ENCODE measurements at regions not wholly inside any gene's neighbourhood (a gene's known extent, or its start where the extent isn't known, plus 50 kb on each side); places are given as distances from the start of the nearest gene placed in this dataset.

GRCh38 chr17:27968206-27968732 lies 74.2 kb upstream of the NLK start:
- DNase-seq (ENCODE audit: low read depth): no peak
- in situ Hi-C loops (cut with HindIII; ENCODE audit: low pct_unique_long_range_greater_than_20kb, low sequenced_read_pairs): no loop called here

DNA sequence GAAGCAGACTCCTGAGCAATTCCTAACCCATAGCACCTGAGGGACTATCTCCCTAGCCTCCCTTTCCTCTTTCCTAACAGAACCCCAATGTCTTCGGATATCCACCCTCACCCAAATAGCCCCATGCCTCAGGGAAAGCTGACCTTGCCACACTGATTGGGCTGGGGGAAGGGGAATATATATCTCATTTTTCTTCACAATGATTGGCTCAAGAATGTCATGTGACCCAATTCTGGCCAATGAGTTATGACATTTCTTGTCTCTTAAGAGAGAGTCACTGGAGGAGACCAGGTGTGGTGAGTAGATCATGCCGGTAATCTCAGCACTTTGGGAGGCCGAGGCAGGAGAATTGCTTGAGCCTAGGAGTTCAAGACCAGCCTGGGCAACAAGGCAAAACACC lies 71.9 kb upstream of the NLK start:
- DNase-seq (ENCODE audit: low read depth): no peak
- in situ Hi-C loops (cut with HindIII; ENCODE audit: low pct_unique_long_range_greater_than_20kb, low sequenced_read_pairs): no loop called here

DNA sequence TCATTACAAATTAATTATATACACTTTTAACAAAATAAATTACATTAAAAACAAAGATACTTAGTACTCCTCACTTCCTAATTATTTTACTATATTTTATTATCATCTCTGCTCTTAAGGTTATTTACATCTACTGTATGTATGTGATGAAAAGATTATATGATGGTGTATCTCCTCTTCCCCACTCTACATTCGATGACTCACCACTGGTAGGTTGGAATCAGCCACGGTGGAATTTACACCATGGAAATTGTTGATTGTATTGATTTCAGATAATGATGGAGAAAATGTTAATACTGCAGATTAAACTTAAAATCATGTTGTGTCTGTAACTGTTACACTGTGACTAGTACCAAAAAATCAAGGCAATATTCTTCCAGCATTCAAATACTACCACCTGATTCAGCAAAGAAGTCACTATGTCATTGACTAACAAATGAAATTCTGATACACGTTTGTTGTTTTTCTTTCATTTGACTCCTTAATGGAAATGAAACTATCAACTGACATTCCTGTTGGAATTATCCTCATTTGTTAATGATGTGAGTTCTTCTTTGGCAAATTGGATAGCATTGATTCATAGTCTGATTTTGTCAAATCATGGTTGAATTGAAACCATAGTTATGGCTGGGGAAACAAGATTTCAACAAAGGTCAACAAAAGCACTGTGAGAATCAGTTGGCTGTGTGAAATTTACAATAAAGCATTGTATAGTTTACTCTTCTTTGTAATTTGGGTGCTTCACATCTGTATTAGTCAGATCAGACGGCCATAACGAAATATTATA lies 69.0 kb upstream of the NLK start:
- no peak for DNase-seq (ENCODE audit: low read depth)
- in situ Hi-C loops (cut with HindIII; ENCODE audit: low pct_unique_long_range_greater_than_20kb, low sequenced_read_pairs): no loop called here

DNA sequence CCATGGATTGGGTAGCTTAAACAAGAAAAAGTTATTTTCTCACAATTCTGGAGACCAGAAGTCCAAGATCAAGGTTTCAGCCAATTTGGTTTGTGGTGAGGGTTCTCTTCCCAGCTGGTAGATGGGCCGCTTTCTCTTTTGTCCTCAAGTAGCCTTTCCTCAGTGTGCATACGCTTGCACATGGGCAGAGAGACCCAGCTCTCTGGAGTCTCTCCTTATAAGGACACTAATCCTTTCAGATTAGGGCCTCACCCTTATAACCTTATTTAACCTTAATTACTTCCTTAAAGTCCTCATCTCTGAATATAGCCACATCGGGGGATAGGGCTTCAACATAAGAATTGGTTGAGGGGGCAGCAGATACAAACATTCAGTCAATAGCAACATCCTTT lies 68.4 kb upstream of the NLK start:
- DNase-seq (ENCODE audit: low read depth): no peak
- in situ Hi-C loops (cut with HindIII; ENCODE audit: low pct_unique_long_range_greater_than_20kb, low sequenced_read_pairs): no loop called here

DNA sequence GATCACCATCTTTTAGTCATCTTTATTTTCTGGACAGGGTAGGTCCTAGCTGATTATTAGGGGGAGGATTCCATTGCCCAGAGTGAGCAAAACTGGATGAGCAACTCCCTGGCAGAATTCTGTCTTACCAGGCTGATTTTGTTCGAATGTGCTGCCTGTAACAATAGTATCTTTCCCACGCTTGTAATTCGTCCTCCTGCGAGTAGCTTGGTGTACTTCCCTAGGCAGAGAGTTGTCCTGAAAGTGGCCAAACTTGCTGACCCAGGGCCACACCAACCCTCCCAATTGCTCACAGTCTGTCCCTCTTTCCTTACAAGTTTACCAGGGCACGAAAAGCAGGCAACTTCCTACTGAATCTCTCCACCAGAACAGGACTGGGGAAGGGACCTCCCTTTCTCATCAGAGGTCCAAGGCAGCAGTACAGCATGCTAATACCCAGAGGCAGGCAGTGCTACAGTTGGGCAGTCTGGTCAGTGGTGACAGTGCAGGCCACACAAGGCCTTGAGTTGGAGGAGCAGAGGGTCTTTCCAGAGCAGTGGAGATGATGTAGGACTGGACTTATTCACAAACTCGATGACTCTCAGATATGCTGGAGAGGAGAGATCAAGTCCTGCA lies 67.8 kb upstream of the NLK start:
- no peak for DNase-seq (ENCODE audit: low read depth)
- in situ Hi-C loops (cut with HindIII; ENCODE audit: low pct_unique_long_range_greater_than_20kb, low sequenced_read_pairs): no loop called here

- DNase-seq (ENCODE audit: low read depth): peak; percentile 7
- in situ Hi-C loops (cut with HindIII; ENCODE audit: low pct_unique_long_range_greater_than_20kb, low sequenced_read_pairs): no loop called here
Measured at GRCh38 chr17:27975146-27976011, 67.1 kb upstream of the NLK start.

DNA sequence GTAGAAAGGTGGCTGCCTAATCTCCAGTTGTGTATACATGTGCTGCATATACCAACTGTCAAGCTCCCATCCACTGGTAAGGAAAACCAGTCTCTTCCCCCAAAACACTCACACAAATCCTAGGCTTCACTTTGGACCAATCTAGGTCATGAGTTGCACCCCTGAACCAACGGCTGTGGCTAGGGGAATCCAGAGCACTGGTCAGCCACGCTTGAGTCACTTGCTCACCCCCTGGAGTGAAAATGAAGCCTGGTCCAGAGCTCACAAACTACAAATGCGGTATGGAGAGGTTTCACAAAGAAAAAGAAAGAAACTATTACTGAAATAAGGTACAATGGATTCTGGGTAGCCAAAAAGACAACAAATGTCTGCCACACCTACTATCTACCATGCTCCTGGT lies 66.1 kb upstream of the NLK start:
- DNase-seq (ENCODE audit: low read depth): no peak
- in situ Hi-C loops (cut with HindIII; ENCODE audit: low pct_unique_long_range_greater_than_20kb, low sequenced_read_pairs): no loop called here

GRCh38 chr17:27977751-27978688 lies 64.5 kb upstream of the NLK start:
- no peak for DNase-seq (ENCODE audit: low read depth)
- in situ Hi-C loops (cut with HindIII; ENCODE audit: low pct_unique_long_range_greater_than_20kb, low sequenced_read_pairs): no loop called here

- in situ Hi-C loops (cut with HindIII; ENCODE audit: low pct_unique_long_range_greater_than_20kb, low sequenced_read_pairs): no loop called here
- DNase-seq (ENCODE audit: low read depth): no peak
Measured at GRCh38 chr17:27978689-27979175, 63.7 kb upstream of the NLK start.

DNA sequence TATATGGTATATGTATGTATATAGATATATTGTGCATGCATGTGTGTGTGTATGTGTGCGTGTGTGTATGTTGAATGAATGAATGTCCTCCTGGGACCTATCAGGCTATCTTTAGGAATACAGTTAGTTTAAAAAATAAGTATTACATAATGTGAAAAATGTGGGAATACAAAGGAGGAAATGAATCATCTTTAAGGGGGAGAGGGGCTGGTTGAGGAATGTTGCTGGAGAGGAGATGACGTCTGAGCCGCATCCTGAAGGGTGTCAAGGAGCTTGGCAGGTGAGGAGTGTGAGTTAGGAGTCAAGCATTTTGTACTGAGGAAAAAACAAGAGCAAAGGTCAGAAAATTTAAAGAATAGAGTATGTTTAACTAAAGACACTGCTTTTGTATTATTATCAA lies 62.4 kb upstream of the NLK start:
- in situ Hi-C loops (cut with HindIII; ENCODE audit: low pct_unique_long_range_greater_than_20kb, low sequenced_read_pairs): no loop called here

GRCh38 chr17:27981978-27982377 lies 60.5 kb upstream of the NLK start:
- in situ Hi-C loops (cut with HindIII; ENCODE audit: low pct_unique_long_range_greater_than_20kb, low sequenced_read_pairs): no loop called here

More for the DNA sequence above, 62.4 kb upstream of the NLK start:
- no peak for DNase-seq (ENCODE audit: low read depth)

GRCh38 chr17:27982688-27983087 lies 59.8 kb upstream of the NLK start:
- no peak for DNase-seq (ENCODE audit: low read depth)

More at GRCh38 chr17:27981978-27982377, 60.5 kb upstream of the NLK start:
- DNase-seq (ENCODE audit: low read depth): no peak

DNA sequence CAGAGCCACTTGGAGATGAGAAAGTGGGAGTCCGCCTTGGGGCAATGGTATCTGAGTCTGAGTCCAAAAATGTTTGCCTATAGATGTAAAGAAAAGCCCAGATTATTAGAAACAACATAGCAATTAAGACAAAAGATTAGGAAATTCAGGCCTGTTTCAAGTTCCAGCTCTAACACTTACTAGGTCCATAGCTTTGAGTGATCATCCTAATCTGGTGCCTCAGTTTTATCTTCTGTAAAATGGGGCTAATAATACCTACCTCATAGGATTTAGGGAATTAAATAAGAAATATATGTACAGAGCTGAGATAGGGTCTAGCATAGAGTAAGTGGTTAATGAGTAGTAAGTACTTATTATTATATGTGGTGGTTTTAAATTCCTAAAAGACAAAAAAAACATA lies 58.6 kb upstream of the NLK start:
- DNase-seq (ENCODE audit: low read depth): no peak
- in situ Hi-C loops (cut with HindIII; ENCODE audit: low pct_unique_long_range_greater_than_20kb, low sequenced_read_pairs): no loop called here

More at GRCh38 chr17:27982688-27983087, 59.8 kb upstream of the NLK start:
- in situ Hi-C loops (cut with HindIII; ENCODE audit: low pct_unique_long_range_greater_than_20kb, low sequenced_read_pairs): no loop called here

- in situ Hi-C loops (cut with HindIII; ENCODE audit: low pct_unique_long_range_greater_than_20kb, low sequenced_read_pairs): no loop called here
Measured at GRCh38 chr17:27984404-27984803, 58.1 kb upstream of the NLK start.

DNA sequence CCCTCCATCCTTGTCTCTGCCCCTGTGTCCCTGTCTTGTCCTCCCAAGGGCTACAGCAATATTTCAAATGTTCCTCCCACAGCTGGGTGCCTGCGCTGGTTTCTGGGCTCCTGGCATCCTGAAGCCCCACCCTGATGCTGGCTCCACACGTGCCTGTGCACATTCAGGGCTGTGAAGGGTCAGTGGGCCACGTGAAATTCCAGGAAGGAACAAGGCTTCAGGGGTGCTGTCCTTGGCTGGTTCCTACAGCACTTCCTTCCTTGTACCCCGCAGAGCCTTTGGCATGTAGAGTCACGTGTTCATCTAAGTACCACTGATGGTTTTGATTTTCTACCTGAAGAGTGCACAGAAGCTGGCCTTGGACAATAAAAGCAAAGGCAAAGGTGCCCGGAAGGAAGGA lies 57.7 kb upstream of the NLK start:
- no peak for DNase-seq (ENCODE audit: low read depth)
- in situ Hi-C loops (cut with HindIII; ENCODE audit: low pct_unique_long_range_greater_than_20kb, low sequenced_read_pairs): no loop called here

More at GRCh38 chr17:27984404-27984803, 58.1 kb upstream of the NLK start:
- DNase-seq (ENCODE audit: low read depth): no peak

- DNase-seq (ENCODE audit: low read depth): no peak
- in situ Hi-C loops (cut with HindIII; ENCODE audit: low pct_unique_long_range_greater_than_20kb, low sequenced_read_pairs): no loop called here
Measured at GRCh38 chr17:27985306-27985705, 57.2 kb upstream of the NLK start.

DNA sequence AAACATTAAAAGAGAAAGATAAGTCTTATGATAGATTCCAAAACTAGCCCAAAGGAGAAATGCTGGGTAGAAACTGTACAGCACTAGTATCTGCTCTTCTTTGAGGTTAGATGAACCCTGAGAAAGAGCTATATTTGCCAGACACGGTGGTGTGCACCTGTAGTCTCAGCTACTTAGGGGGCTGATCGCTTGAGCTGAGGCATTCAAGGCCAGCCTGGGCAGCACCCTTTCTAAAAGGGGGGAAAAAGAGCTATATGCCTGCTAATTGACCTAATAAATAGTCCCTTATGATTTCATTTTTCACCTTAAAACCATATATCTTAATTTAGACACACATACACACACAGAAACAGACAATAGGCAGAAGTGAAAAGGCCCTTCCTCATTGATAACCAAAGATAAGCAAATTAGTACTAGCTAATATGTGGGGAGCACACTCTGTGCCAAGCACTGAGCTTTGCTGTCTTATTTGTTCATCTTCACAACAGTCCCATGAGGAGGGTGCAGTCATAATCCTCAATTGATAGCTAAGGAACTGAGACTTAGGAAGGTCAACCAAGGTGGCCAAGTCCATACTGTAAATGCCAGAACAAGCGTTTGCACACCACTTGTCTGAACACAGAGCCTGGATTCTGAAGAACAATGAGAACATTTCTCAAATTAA lies 56.6 kb upstream of the NLK start:
- in situ Hi-C loops (cut with HindIII; ENCODE audit: low pct_unique_long_range_greater_than_20kb, low sequenced_read_pairs): no loop called here
- DNase-seq (ENCODE audit: low read depth): no peak

All from Caki2 (cell line).